ENCODE measurements at regions not wholly inside any gene's neighbourhood (a gene's known extent, or its start where the extent isn't known, plus 50 kb on each side); places are given as distances from the start of the nearest gene placed in this dataset.
"Not testable (repeated sequence)": the region's sequence is repeated elsewhere in the genome, so short reads cannot be mapped to it uniquely, and the experiment has no call there.

- no peak overlapping the region for H3K9ac ChIP-seq (ENCODE audit: low read depth, low read length)
- H3K4me3 ChIP-seq (ENCODE audit: low read depth, low read length) = no peak overlapping the region
- no peaks in the 10 kb centered on the region for H3K27me3 ChIP-seq (ENCODE audit: control insufficient read depth, insufficient read depth, low read length)
- peaks cover under 1% of the 10 kb centered on the region; the same call in 1 of the 2 replicates for H3K4me1 ChIP-seq (ENCODE audit: control insufficient read depth, insufficient read depth, low read length)
- no peaks in the 10 kb centered on the region for H3K36me3 ChIP-seq (ENCODE audit: control insufficient read depth, insufficient read depth, low read length)
- H3K27ac ChIP-seq (ENCODE audit: low read depth, low read length) = no peak overlapping the region
- peaks cover 7% of the 10 kb centered on the region for H3K9me3 ChIP-seq (ENCODE audit: control insufficient read depth, insufficient read depth, low read length)
Observed at GRCh38 chr6:33507261-33507660, 52.9 kb downstream of the ZBTB9 start.

GRCh38 chr6:33508935-33509926 is 54.9 kb downstream of the ZBTB9 start:
- Histone ChIP-seq H3K36me3 (ENCODE audit: control insufficient read depth, insufficient read depth, low read length) (no peaks in the 10 kb centered on the region), H3K9me3 (ENCODE audit: control insufficient read depth, insufficient read depth, low read length) (no peaks in the 10 kb centered on the region), H3K9ac (ENCODE audit: low read depth, low read length) (no peak overlapping the region), H3K27me3 (ENCODE audit: control insufficient read depth, insufficient read depth, low read length) (no peaks in the 10 kb centered on the region), H3K4me1 (ENCODE audit: control insufficient read depth, insufficient read depth, low read length) (peaks cover 4% of the 10 kb centered on the region), H3K27ac (ENCODE audit: low read depth, low read length) (no peak overlapping the region), H3K4me3 (ENCODE audit: low read depth, low read length) (peak overlapping the region; percentile 51)

GRCh38 chr6:33513213-33513612 is 58.8 kb downstream of the ZBTB9 start:
- H3K27me3 ChIP-seq (ENCODE audit: control insufficient read depth, insufficient read depth, low read length) = no peaks in the 10 kb centered on the region
- no peak overlapping the region for H3K27ac ChIP-seq (ENCODE audit: low read depth, low read length)
- no peaks in the 10 kb centered on the region for H3K36me3 ChIP-seq (ENCODE audit: control insufficient read depth, insufficient read depth, low read length)
- H3K4me1 ChIP-seq (ENCODE audit: control insufficient read depth, insufficient read depth, low read length) = peaks cover 4% of the 10 kb centered on the region
- H3K4me3 ChIP-seq (ENCODE audit: low read depth, low read length) = no peak overlapping the region
- no peaks in the 10 kb centered on the region for H3K9me3 ChIP-seq (ENCODE audit: control insufficient read depth, insufficient read depth, low read length)
- no peak overlapping the region for H3K9ac ChIP-seq (ENCODE audit: low read depth, low read length)

DNA sequence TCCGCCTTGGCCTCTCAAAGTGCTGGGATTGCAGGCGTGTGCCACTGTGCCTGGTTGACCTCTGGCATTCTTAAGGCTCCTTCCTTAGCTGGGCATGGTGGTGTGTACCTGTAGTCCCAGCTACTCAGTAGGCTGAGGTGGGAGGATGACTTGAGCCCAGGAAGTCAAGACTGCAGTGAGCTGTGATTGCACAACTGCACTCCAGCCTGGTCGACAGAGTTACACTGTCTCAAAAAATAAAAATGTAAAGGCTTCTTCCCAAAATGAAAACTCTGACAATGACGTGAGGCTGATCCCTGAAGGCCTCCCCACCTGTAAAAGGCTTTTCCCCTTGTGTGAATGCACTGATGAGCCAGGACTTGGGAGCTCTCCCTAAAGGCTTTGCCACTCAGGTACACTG is 62.4 kb downstream of the ZBTB9 start:
- no peak overlapping the region for H3K9ac ChIP-seq (ENCODE audit: low read depth, low read length)
- no peaks in the 10 kb centered on the region for H3K9me3 ChIP-seq (ENCODE audit: control insufficient read depth, insufficient read depth, low read length)
- H3K4me1 ChIP-seq (ENCODE audit: control insufficient read depth, insufficient read depth, low read length) = peaks cover 4% of the 10 kb centered on the region; the same call in 1 of the 2 replicates
- no peaks in the 10 kb centered on the region for H3K27me3 ChIP-seq (ENCODE audit: control insufficient read depth, insufficient read depth, low read length)
- no peak overlapping the region for H3K27ac ChIP-seq (ENCODE audit: low read depth, low read length)
- H3K36me3 ChIP-seq (ENCODE audit: control insufficient read depth, insufficient read depth, low read length) = no peaks in the 10 kb centered on the region
- no peak overlapping the region for H3K4me3 ChIP-seq (ENCODE audit: low read depth, low read length)

- H3K4me3 ChIP-seq (ENCODE audit: low read depth, low read length); H3K9me3 ChIP-seq (ENCODE audit: control insufficient read depth, insufficient read depth, low read length); H3K27ac ChIP-seq (ENCODE audit: low read depth, low read length); H3K4me1 ChIP-seq (ENCODE audit: control insufficient read depth, insufficient read depth, low read length); H3K27me3 ChIP-seq (ENCODE audit: control insufficient read depth, insufficient read depth, low read length); H3K9ac ChIP-seq (ENCODE audit: low read depth, low read length); H3K36me3 ChIP-seq (ENCODE audit: control insufficient read depth, insufficient read depth, low read length): not testable (repeated sequence)
Observed at GRCh38 chr6:33520636-33521488, 59.2 kb downstream of the BAK1 start.

- Histone ChIP-seq H3K27ac (ENCODE audit: low read depth, low read length) (no peak overlapping the region), H3K4me3 (ENCODE audit: low read depth, low read length) (no peak overlapping the region), H3K9me3 (ENCODE audit: control insufficient read depth, insufficient read depth, low read length) (no peaks in the 10 kb centered on the region), H3K9ac (ENCODE audit: low read depth, low read length) (no peak overlapping the region), H3K36me3 (ENCODE audit: control insufficient read depth, insufficient read depth, low read length) (no peaks in the 10 kb centered on the region), H3K27me3 (ENCODE audit: control insufficient read depth, insufficient read depth, low read length) (no peaks in the 10 kb centered on the region), H3K4me1 (ENCODE audit: control insufficient read depth, insufficient read depth, low read length) (no peaks in the 10 kb centered on the region)
Observed at GRCh38 chr6:33521489-33522091, 58.5 kb downstream of the BAK1 start.

Measured in HUES48 (cell line).